Activated naive CD8-positive, alpha-beta T cell treated with anti-CD3 and anti-CD28 coated beads, Interleukin-2, amount 50 U/mL, for 24 hours (primary cell): ENCODE measurements at regions not wholly inside any gene's neighbourhood (a gene's known extent, or its start where the extent isn't known, plus 50 kb on each side); places are given as distances from the start of the nearest gene placed in this dataset.

Experiments
- ATAC-seq: fragments of 150-1000 bp; cut with Tn5 transposase; one replicate; pipeline ENCODE4 v1.10.0; 2021
- DNase-seq: peaks from one replicate; pipeline ENCODE4 v3.0.0; 2021
- H3K27ac Mint-ChIP-seq: one replicate; pipeline ENCODE4 v1.8.0; 2021; ENCODE audit warnings: mild to moderate bottlenecking, mixed read lengths
- H3K27me3 Mint-ChIP-seq: one replicate; pipeline ENCODE4 v1.8.0; 2021; ENCODE audit warnings: mixed read lengths
- H3K36me3 Mint-ChIP-seq: one replicate; pipeline ENCODE4 v1.8.0; 2021; ENCODE audit warnings: low read depth, mixed read lengths
- H3K4me1 Mint-ChIP-seq: one replicate; pipeline ENCODE4 v1.8.0; 2021; ENCODE audit warnings: mixed read lengths
- H3K4me3 Mint-ChIP-seq: one replicate; pipeline ENCODE4 v1.8.0; 2021; ENCODE audit warnings: mild to moderate bottlenecking, moderate library complexity, mixed read lengths
- H3K9me3 Mint-ChIP-seq: one replicate; pipeline ENCODE4 v1.8.0; 2021; ENCODE audit warnings: mixed read lengths

DNA sequence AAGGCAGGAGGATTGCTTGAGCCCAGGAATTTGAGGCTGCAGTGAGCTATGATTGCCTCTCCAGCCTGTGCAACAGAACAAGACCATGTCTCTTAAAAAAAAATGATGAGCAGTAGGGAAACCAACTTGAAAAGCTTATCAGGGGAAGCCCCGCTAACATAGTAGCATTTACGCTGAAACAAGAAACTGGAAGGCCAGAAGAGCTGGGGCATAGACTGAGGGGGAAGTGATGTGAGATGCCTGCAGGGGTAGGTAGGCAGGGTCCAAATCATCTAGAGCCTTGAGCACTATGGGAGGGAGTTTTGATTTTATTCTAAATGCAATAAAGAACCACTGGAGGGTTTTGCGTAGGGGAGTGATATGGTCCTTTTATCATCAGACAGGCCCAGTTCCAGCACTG is 139.3 kb downstream of the CYB561 start:
- no peak overlapping the region for H3K4me3 Mint-ChIP-seq
- H3K27me3 Mint-ChIP-seq = no peaks in the 10 kb centered on the region
- H3K36me3 Mint-ChIP-seq = peaks cover 2% of the 10 kb centered on the region
- no peak for ATAC-seq
- peaks cover 17% of the 10 kb centered on the region for H3K9me3 Mint-ChIP-seq
- no peak overlapping the region for H3K27ac Mint-ChIP-seq
- H3K4me1 Mint-ChIP-seq = peaks cover 6% of the 10 kb centered on the region
- no peak for DNase-seq

DNA sequence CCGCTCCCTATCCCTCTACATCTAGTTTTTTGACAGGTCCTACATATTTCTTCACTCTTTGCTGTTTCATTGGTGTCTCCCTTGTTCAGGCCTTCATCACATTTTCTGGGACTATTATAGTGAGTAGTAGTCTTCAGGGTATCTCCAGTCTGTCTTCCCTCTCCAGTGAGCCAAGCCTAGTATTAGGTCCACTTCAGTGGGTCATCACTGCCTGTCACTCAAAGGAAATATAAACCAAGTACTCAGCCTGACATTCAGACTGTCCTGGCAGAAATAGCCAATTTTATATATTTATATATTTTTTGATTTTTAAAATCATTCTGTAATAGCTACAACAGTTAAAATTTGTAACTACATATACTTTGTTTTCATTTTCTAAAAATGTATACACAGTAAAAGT is 137.8 kb downstream of the CYB561 start:
- ATAC-seq (no peak), DNase-seq (no peak)
- Mint-ChIP-seq H3K36me3 (no peaks in the 10 kb centered on the region), H3K4me1 (peaks cover 6% of the 10 kb centered on the region), H3K27ac (no peak overlapping the region), H3K9me3 (peaks cover 12% of the 10 kb centered on the region), H3K27me3 (no peaks in the 10 kb centered on the region), H3K4me3 (no peak overlapping the region)

DNA sequence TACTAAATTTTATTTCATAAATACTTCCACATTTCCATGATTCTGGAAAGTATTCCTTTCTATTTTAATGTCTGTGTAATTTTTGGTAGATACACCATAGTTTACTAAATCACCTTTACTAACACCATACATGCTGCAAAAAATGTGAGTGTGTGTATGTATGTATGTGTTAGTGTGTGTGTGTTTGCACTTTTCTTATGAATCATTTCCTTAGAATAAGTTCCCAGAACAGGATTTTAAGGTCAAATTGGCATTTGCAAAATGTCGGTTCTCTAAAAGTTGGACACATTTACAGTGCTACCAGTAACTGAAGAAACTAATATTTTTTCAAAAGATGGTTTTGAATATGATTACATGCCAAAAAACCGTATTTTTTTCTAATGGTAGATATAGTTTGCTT is 137.1 kb downstream of the CYB561 start:
- Mint-ChIP-seq H3K36me3 (no peaks in the 10 kb centered on the region), H3K9me3 (peaks cover 6% of the 10 kb centered on the region), H3K4me1 (peaks cover 6% of the 10 kb centered on the region), H3K27me3 (no peaks in the 10 kb centered on the region), H3K27ac (no peak overlapping the region), H3K4me3 (no peak overlapping the region)
- DNase-seq = no peak
- peak; percentile 33 for ATAC-seq

DNA sequence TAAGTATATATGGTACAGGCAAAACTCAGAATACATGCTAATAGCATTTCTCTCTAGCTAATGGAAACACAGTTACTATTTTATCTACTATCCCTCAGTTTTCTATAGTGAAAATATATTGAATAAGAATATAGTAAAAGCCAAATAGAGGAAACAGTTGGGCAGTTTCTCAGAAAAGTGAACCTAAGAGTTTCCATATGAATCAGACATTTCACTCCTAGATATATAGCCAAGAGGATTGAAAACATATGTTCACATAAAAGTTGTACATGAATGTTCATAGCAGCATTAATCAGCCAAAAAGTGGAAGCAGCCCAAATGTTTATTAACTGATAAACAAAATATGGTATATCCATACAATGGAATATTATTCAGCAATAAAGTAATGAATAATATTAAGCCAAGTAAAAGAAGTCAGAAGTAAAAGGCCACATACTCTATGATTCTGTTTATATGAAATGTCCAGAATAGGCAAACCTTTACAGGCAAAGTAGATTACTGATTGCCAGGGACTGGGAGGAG is 134.6 kb downstream of the CYB561 start:
- Mint-ChIP-seq H3K27ac (no peak overlapping the region), H3K4me1 (peaks cover 6% of the 10 kb centered on the region), H3K4me3 (no peak overlapping the region), H3K36me3 (peaks cover 3% of the 10 kb centered on the region), H3K9me3 (no peaks in the 10 kb centered on the region), H3K27me3 (no peaks in the 10 kb centered on the region)
- DNase-seq (no peak), ATAC-seq (no peak)

DNA sequence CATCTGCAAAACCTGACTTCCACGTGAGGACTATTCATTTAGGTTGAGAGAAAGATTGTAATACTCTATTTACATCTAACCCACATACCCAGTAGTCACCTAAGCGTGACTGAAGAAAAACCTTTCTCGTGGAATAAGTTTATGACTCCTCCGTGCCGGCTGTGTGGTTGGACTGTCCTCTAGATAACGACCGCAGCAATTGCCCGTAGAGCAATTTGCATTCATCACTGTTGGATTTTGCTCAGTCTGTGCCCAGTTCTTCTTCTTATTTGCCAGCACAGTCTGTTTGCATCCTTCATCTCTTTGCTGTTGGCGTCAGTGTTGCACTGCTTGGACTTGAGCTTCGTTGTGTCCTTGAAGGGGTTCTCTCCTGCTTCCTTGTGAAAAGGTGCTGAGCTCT is 131.3 kb downstream of the CYB561 start:
- ATAC-seq (no peak), DNase-seq (no peak)
- Mint-ChIP-seq H3K4me3 (no peak overlapping the region), H3K4me1 (peaks cover 6% of the 10 kb centered on the region), H3K9me3 (no peaks in the 10 kb centered on the region), H3K27me3 (no peaks in the 10 kb centered on the region), H3K27ac (no peak overlapping the region), H3K36me3 (peaks cover 5% of the 10 kb centered on the region)

DNA sequence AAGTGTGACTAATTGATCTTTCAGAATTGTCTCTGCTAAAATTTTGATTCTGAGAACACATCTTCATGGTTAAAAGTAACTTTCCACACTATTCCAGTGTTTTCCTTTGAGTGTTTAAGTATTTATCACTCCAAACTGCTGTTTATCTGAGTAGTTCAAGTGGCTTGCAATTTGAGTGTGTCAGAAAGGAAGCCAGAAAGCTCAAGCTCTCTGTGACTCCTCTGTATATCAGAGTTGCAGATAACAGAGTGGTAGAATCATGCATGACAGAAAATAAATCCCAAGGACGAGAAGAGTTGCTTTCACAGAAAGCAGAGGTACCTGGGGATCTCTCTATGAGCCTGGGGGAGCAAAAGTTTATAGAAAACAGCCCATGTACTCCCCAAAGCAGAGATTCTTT is 130.0 kb downstream of the CYB561 start:
- H3K9me3 Mint-ChIP-seq = no peaks in the 10 kb centered on the region
- no peak overlapping the region for H3K4me3 Mint-ChIP-seq
- H3K27me3 Mint-ChIP-seq = no peaks in the 10 kb centered on the region
- DNase-seq = no peak
- no peak overlapping the region for H3K27ac Mint-ChIP-seq
- no peak for ATAC-seq
- H3K4me1 Mint-ChIP-seq = peaks cover 6% of the 10 kb centered on the region
- H3K36me3 Mint-ChIP-seq = peaks cover 5% of the 10 kb centered on the region

DNA sequence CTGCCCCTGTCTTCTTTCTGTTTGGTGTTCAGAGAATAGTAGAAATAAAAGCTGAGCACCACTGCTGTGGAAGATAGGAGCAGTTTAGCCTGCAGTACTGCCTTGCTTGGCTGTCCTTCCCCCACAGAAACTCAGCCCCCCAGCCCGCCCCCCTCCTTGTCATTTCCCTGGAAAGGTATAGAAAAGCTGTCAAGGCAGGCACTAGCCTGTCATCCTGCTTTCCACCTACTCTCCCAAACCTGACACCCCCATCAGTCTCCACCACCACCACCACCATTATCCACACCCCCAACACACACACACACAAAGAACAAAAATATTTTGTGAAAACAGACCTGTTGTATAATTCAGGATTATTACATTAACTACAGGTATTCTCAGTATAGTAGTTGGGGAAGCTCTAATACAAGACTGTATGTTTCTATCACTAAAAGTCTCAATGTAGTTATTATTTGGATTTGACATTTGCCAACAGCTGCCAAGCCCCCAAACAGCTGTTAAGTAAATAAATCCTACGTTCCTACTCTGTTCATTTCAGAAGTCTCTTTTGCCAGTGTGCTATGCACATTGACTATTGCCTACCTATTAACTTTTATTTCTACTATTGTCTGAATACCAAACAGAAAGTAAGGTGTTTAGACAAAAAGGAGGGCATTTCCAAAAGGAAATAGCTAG is 128.8 kb downstream of the CYB561 start:
- DNase-seq = no peak
- H3K27ac Mint-ChIP-seq = no peak overlapping the region
- H3K36me3 Mint-ChIP-seq = peaks cover 5% of the 10 kb centered on the region
- H3K4me1 Mint-ChIP-seq = no peaks in the 10 kb centered on the region
- no peak overlapping the region for H3K4me3 Mint-ChIP-seq
- ATAC-seq = no peak
- no peaks in the 10 kb centered on the region for H3K9me3 Mint-ChIP-seq
- H3K27me3 Mint-ChIP-seq = no peaks in the 10 kb centered on the region

DNA sequence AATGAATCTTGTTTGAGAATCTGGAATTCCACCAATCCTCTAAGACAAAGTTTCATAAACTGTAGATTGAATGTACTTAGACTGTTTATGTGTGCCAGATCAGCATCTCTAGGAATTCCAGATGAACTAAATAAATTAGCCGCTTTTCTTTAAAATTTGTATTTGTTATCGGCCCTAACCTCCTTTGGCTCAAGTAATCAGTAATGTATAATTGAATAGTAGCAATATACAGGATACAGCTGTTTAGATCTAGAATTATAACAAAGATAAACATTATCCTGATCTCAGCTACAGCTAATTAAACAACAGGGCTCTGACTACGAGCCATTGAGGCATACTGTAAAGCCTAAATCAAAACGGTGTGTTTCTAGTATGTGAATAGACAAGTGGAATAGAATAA is 120.3 kb downstream of the CYB561 start:
- DNase-seq = no peak
- Mint-ChIP-seq H3K36me3 (no peaks in the 10 kb centered on the region), H3K27ac (no peak overlapping the region), H3K4me1 (no peaks in the 10 kb centered on the region), H3K4me3 (no peak overlapping the region), H3K9me3 (no peaks in the 10 kb centered on the region), H3K27me3 (no peaks in the 10 kb centered on the region)
- ATAC-seq = no peak

DNA sequence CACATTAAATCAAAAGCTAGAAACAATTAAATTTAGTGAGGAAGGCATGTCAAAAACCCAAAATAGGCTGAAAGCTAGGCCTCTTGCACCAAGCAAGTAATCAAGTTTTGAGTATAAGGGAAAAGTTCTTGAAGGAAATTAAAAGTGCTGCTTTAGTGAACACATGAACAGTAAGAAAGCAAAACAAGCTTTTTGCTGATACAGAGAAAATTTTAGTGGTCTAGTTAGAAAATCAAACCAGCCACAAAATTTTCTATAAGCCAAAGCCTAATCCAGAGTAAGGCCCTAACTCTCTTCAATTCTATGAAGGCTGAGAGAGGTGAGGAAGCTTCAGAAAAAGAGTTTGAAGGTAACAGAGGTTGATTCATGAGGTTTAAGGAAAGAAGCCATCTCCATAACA is 116.2 kb downstream of the CYB561 start:
- Mint-ChIP-seq H3K27ac (no peak overlapping the region), H3K4me3 (no peak overlapping the region), H3K36me3 (peaks cover 2% of the 10 kb centered on the region), H3K27me3 (no peaks in the 10 kb centered on the region), H3K9me3 (no peaks in the 10 kb centered on the region), H3K4me1 (no peaks in the 10 kb centered on the region)
- DNase-seq = no peak
- no peak for ATAC-seq

DNA sequence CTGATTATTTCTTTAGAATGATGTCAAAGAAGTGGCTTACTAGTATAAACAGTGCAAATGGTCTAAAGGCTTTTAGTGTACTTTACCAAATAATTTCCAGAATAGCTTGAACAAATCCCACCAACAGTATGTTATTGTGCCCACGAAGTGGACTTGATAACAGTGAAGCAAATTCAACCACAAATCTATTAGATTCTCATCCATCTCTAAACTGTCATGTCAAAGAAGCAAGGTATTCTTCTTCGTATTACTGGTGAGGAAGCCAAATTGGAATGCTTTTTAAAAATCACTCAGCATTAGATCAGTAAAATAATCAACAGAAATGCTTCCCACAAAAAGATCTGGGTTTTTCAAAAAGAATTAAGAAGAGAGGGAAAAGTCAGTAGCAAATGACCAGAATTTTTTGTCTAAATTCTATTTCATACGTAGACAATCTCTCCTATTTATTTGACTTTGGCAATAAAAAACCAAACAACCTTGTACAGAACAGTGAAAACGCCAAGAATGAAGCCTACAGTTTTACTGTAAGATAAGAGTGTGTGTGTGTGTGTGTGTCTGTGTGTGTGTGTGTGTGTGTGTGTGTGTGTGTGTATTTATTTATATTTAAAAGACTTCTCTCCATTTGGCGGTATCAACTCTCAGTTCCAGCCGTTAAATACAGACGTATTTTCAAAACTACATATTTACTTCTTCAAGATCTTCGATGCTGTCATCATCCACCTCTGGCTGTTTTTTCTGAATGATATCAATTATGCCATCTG is 114.6 kb downstream of the CYB561 start:
- H3K36me3 Mint-ChIP-seq = peaks cover 2% of the 10 kb centered on the region
- H3K9me3 Mint-ChIP-seq = no peaks in the 10 kb centered on the region
- H3K4me3 Mint-ChIP-seq = no peak overlapping the region
- H3K27ac Mint-ChIP-seq = no peak overlapping the region
- DNase-seq = no peak
- no peaks in the 10 kb centered on the region for H3K27me3 Mint-ChIP-seq
- no peaks in the 10 kb centered on the region for H3K4me1 Mint-ChIP-seq
- ATAC-seq = no peak

DNA sequence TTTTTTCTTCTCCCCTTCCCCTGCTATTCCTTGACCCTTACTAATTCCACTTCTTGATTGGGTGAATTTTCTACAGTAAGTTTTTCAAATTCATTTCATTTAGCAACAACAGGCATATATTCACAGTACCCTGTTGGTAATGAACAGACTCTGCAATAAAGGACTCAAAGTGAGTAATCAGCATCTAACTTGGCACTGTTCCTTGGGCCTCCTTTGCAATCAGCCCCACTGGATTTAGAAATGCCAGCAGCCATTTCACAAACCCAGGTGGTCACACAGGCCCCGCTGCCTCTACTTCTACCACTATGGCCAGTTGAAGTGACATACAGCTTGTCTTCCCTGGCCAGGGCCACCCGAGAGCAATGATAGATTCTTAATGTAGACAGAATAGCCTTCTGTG is 113.8 kb downstream of the CYB561 start:
- H3K9me3 Mint-ChIP-seq = no peaks in the 10 kb centered on the region
- ATAC-seq (no peak), DNase-seq (no peak)
- H3K27ac Mint-ChIP-seq = no peak overlapping the region
- no peaks in the 10 kb centered on the region for H3K27me3 Mint-ChIP-seq
- peaks cover 2% of the 10 kb centered on the region for H3K36me3 Mint-ChIP-seq
- H3K4me3 Mint-ChIP-seq = no peak overlapping the region
- H3K4me1 Mint-ChIP-seq = no peaks in the 10 kb centered on the region

DNA sequence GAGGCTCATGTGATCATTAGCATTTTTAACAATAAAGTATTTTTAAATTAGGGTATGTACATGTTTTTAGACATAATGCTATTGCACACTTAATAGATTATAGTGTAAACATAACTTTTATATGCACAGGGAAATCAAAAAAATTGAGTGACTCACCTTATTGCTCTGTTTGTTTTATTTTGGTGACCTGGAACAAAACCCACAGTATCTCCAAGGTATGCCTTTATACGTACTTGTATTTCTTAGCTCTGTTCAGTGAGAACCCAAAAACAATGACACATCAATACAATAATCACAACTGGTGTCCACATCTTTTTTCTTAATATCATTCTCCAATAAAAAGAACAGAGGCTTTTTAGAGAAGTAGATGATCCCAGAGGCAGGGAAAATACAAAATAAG is 112.2 kb downstream of the CYB561 start:
- H3K4me1 Mint-ChIP-seq = no peaks in the 10 kb centered on the region
- peaks cover 2% of the 10 kb centered on the region for H3K36me3 Mint-ChIP-seq
- no peaks in the 10 kb centered on the region for H3K27me3 Mint-ChIP-seq
- DNase-seq = no peak
- H3K27ac Mint-ChIP-seq = no peak overlapping the region
- no peaks in the 10 kb centered on the region for H3K9me3 Mint-ChIP-seq
- ATAC-seq = no peak
- H3K4me3 Mint-ChIP-seq = no peak overlapping the region

DNA sequence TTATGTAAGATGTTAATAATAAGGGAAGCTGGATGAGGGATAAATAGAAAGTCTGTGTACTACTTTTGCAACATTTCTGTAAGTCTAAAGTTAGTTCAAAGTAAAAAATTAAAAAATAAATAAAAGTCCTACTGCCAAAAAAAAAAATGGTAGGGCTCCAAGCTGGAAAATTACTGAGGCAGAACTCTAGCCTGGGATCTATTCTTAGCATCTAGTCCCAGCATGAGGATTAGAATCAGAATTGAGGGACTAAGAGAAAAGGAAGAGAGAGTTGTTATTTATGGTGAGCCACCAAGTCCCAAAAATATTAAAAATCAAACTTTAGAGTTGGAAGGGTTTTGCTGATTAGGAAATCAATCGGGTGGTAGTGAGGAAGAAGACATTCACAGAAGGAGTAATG is 110.3 kb downstream of the CYB561 start:
- ATAC-seq (no peak), DNase-seq (no peak)
- no peaks in the 10 kb centered on the region for H3K27me3 Mint-ChIP-seq
- H3K4me1 Mint-ChIP-seq = no peaks in the 10 kb centered on the region
- no peak overlapping the region for H3K4me3 Mint-ChIP-seq
- H3K27ac Mint-ChIP-seq = no peak overlapping the region
- peaks cover 2% of the 10 kb centered on the region for H3K36me3 Mint-ChIP-seq
- no peaks in the 10 kb centered on the region for H3K9me3 Mint-ChIP-seq

DNA sequence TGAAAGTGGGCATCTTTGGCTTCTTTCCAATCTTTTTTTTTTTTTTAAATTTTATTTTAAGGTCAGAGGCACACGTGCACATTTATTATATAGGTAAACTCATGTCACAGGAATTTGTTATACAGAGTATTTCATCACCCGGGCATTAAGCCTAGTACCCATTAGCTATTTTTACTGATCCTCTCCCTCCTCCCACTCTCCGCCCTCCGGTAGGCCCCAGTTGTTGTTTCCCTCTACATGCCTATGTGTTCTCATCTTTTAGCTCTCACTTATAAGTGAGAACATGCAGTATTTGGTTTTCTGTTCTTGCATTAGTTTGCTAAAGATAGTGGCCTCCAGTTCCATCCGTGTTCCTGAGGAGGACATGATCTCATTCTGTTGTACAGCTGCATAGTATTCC is 108.5 kb downstream of the CYB561 start:
- no peak overlapping the region for H3K27ac Mint-ChIP-seq
- no peaks in the 10 kb centered on the region for H3K9me3 Mint-ChIP-seq
- H3K36me3 Mint-ChIP-seq = no peaks in the 10 kb centered on the region
- no peak for ATAC-seq
- no peaks in the 10 kb centered on the region for H3K4me1 Mint-ChIP-seq
- no peak for DNase-seq
- no peak overlapping the region for H3K4me3 Mint-ChIP-seq
- H3K27me3 Mint-ChIP-seq = no peaks in the 10 kb centered on the region

DNA sequence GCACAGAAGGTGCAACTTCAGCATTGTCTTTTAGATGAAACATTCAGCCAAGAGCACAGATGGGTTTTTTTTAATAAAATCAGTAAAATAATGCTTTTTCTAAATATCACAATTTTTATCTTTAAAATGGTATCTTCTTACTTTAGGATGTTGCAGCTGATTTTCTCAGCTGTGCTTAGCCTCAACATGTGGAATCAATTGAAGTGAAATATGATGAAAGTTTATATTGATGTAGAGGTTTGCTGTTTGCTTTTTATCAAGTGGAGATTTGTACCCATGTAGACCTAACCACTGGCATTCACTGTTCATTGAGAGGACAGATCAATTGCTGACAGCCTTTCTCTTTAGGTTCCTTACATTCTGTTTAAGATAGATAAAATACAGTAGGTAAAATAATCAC is 107.8 kb downstream of the CYB561 start:
- no peak for DNase-seq
- no peaks in the 10 kb centered on the region for H3K4me1 Mint-ChIP-seq
- no peak overlapping the region for H3K4me3 Mint-ChIP-seq
- no peaks in the 10 kb centered on the region for H3K27me3 Mint-ChIP-seq
- no peak for ATAC-seq
- H3K9me3 Mint-ChIP-seq = no peaks in the 10 kb centered on the region
- H3K36me3 Mint-ChIP-seq = no peaks in the 10 kb centered on the region
- no peak overlapping the region for H3K27ac Mint-ChIP-seq
